Activated naive CD8-positive, alpha-beta T cell treated with anti-CD3 and anti-CD28 coated beads, Interleukin-2, amount 50 U/mL, for 24 hours (primary cell): ENCODE measurements at regions not wholly inside any gene's neighbourhood (a gene's known extent, or its start where the extent isn't known, plus 50 kb on each side); places are given as distances from the start of the nearest gene placed in this dataset.
"Not testable (repeated sequence)": the region's sequence is repeated elsewhere in the genome, so short reads cannot be mapped to it uniquely, and the experiment has no call there.

Experiments
- ATAC-seq: fragments of 150-1000 bp; cut with Tn5 transposase; one replicate; pipeline ENCODE4 v1.10.0; 2021
- DNase-seq: peaks from one replicate; pipeline ENCODE4 v3.0.0; 2021
- H3K27ac Mint-ChIP-seq: one replicate; pipeline ENCODE4 v1.8.0; 2021; ENCODE audit warnings: mild to moderate bottlenecking, mixed read lengths
- H3K27me3 Mint-ChIP-seq: one replicate; pipeline ENCODE4 v1.8.0; 2021; ENCODE audit warnings: mixed read lengths
- H3K36me3 Mint-ChIP-seq: one replicate; pipeline ENCODE4 v1.8.0; 2021; ENCODE audit warnings: low read depth, mixed read lengths
- H3K4me1 Mint-ChIP-seq: one replicate; pipeline ENCODE4 v1.8.0; 2021; ENCODE audit warnings: mixed read lengths
- H3K4me3 Mint-ChIP-seq: one replicate; pipeline ENCODE4 v1.8.0; 2021; ENCODE audit warnings: mild to moderate bottlenecking, moderate library complexity, mixed read lengths
- H3K9me3 Mint-ChIP-seq: one replicate; pipeline ENCODE4 v1.8.0; 2021; ENCODE audit warnings: mixed read lengths

DNA sequence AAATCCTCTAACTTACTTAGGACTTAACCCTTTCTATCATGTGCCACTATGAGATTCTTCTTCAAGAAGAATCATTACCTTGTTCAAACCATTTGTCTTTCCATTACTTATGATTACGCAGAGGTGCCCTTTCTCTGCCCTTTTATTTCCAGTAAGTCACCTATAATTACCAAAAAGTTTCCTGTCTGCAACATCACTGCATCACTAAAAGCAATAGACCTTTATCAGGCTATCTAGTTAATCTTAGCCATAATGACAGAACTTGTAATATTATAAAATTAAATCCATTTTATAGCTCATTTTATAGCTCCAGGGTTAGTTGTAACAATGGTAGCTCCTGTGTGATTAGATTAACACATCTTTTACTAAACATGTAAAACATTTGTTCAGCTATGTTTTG lies 673.6 kb upstream of the PITX2 start:
- no peaks in the 10 kb centered on the region for H3K27me3 Mint-ChIP-seq
- no peaks in the 10 kb centered on the region for H3K9me3 Mint-ChIP-seq
- no peaks in the 10 kb centered on the region for H3K36me3 Mint-ChIP-seq
- DNase-seq (no peak), ATAC-seq (no peak)
- no peak overlapping the region for H3K27ac Mint-ChIP-seq
- no peaks in the 10 kb centered on the region for H3K4me1 Mint-ChIP-seq
- no peak overlapping the region for H3K4me3 Mint-ChIP-seq

DNA sequence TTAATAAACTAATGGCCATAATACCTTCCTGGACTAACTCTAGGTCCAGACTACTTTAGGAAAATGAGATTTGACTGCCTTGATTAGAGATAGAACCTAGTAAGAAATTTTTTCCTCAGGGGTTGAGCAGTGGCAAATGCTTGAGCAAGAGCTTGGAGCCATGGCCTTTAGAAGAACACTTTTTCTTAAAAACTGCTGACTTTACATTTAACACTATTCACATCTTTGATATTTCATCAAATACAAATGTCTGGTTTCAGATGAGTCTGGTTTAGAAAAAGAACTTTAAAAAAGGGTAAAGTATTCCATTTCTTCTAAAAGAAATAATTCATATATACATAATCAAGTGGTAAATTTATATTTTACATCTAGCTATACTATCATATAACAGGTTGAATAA lies 680.9 kb upstream of the PITX2 start:
- no peak for ATAC-seq
- Mint-ChIP-seq H3K9me3 (peaks cover 14% of the 10 kb centered on the region), H3K27ac (no peak overlapping the region), H3K4me1 (no peaks in the 10 kb centered on the region), H3K36me3 (no peaks in the 10 kb centered on the region), H3K27me3 (no peaks in the 10 kb centered on the region), H3K4me3 (no peak overlapping the region)
- DNase-seq = no peak

DNA sequence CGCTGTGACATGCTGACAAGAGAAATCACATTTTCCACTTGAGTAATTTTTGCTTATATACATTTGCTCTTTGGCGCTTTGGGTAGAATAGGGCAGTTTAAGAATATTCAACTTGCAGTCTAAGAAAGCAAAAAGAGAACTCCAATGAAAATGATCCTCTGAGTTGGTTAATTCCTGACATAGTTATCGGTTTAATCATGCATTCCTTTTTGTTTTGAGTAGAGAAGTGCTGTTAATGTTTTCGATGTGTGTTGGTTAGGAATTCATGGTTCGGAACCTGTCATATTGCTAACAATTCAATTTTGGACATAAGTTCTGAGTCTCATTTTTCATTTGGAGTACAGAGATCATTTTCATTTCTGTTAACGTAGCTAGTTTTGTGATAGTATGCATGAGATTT lies 700.6 kb upstream of the PITX2 start:
- Mint-ChIP-seq H3K27ac (no peak overlapping the region), H3K36me3 (no peaks in the 10 kb centered on the region), H3K4me3 (no peak overlapping the region), H3K9me3 (no peaks in the 10 kb centered on the region), H3K4me1 (no peaks in the 10 kb centered on the region), H3K27me3 (no peaks in the 10 kb centered on the region)
- ATAC-seq (no peak), DNase-seq (no peak)

DNA sequence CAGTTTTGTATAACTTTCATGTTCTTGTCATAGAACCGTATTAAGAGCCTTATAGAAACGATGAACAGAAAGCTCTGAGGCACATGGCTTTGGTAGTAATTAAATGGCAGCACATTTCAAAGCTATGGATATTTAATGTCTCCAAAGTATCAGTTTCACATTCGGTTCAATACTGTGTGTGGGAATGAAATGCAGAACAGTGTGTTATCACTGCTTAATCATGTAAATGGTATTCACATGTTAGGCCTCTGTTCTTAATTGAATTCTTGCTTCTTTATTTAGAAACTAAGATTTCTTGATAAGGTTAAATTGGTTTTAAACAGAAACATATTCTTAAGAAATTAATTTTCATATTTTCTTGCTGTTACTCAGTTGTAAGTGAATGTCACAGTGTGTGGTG lies 701.0 kb upstream of the PITX2 start:
- Mint-ChIP-seq H3K27me3 (no peaks in the 10 kb centered on the region), H3K36me3 (no peaks in the 10 kb centered on the region), H3K27ac (no peak overlapping the region), H3K9me3 (no peaks in the 10 kb centered on the region), H3K4me3 (no peak overlapping the region), H3K4me1 (no peaks in the 10 kb centered on the region)
- ATAC-seq (no peak), DNase-seq (no peak)

DNA sequence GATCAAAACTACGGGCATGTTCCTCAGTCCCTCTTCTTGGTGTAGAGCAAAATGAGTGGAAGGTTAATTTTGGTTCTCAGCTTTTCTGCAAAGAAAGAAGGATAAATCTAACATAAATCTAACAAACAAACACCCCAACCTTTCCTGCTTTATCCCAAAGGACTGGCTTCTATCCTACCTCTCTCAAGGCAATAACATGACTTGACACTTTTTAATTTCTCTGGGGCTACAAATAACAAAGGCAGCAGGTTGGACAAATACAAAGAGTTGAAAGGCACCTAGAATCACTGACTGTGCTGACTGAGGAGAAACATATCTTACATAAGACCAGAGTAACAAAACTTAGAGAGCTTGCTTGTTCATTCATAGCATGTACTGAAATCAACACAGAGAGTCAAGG lies 703.6 kb upstream of the PITX2 start:
- no peaks in the 10 kb centered on the region for H3K36me3 Mint-ChIP-seq
- H3K4me3 Mint-ChIP-seq = no peak overlapping the region
- H3K27me3 Mint-ChIP-seq = no peaks in the 10 kb centered on the region

DNA sequence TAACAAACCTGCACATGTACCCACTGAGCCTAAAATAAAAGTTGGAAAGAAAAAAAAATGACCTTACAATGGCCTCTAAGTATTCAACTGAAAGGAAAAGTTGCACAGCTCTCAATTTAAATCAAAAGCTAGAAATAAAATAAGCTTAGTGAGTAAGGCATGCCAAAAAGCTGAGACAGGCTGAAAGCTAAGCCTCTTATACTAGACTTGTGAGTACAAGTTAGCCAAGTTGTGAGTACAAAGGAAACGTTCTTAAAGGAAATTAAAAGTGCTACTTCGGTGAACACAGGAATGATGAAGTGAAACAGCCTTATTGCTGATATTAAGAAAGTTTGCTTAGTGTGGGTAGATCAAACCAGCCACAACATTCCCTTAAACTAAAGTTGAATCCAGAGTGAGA lies 707.9 kb upstream of the PITX2 start:
- ATAC-seq (no peak), DNase-seq (no peak)
- Mint-ChIP-seq H3K4me3 (no peak overlapping the region), H3K36me3 (no peaks in the 10 kb centered on the region), H3K4me1 (no peaks in the 10 kb centered on the region), H3K27me3 (no peaks in the 10 kb centered on the region), H3K9me3 (peaks cover 8% of the 10 kb centered on the region), H3K27ac (no peak overlapping the region)

More for the DNA sequence above, 703.6 kb upstream of the PITX2 start:
- Mint-ChIP-seq H3K4me1 (no peaks in the 10 kb centered on the region), H3K9me3 (no peaks in the 10 kb centered on the region), H3K27ac (no peak overlapping the region)
- ATAC-seq (no peak), DNase-seq (no peak)

DNA sequence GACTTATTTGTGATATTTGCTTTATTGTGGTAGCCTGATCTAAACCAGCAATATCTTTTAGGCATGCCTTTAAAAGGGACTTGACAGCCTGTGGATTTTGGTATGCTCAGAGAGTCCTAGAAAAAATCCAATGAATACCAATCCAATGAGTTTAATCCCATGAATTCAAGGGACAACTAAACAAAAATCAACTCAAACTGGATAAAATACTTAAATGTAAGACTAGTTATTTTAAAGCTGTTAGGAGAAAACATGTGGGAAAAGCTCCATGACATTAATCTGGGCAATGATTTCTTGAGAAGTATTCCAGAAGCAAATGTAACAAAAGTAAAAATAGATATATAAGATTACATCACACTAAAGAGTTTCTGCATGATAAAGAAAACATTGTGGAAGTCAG lies 711.5 kb upstream of the PITX2 start:
- Mint-ChIP-seq H3K27ac (no peak overlapping the region), H3K9me3 (peaks cover 8% of the 10 kb centered on the region), H3K4me3 (no peak overlapping the region), H3K27me3 (no peaks in the 10 kb centered on the region), H3K36me3 (no peaks in the 10 kb centered on the region), H3K4me1 (no peaks in the 10 kb centered on the region)
- no peak for ATAC-seq
- DNase-seq = no peak

DNA sequence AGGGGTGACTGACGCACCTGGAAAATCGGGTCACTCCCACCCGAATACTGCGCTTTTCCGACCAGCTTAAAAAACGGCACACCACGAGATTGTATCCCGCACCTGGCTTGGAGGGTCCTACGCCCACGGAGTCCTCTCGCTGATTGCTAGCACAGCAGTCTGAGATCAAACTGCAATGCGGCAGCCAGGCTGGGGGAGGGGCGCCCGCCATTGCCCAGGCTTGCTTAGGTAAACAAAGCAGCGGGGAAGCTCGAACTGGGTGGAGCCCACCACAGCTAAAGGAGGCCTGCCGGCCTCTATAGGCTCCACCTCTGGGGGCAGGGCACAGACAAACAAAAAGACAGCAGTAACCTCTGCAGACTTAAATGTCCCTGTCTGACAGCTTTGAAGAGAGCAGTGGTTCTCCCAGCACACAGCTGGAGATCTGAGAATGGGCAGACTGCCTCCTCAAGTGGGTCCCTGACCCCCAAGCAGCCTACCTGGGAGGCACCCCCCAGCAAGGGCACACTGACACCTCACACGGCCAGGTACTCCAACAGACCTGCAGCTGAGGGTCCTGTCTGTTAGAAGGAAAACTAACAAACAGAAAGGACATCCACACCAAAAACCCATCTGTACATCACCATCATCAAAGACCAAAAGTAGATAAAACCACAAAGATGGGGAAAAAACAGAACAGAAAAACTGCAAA lies 714.5 kb upstream of the PITX2 start:
- not testable (repeated sequence) for H3K4me1 Mint-ChIP-seq, H3K36me3 Mint-ChIP-seq, H3K27ac Mint-ChIP-seq, ATAC-seq, H3K4me3 Mint-ChIP-seq, H3K27me3 Mint-ChIP-seq, H3K9me3 Mint-ChIP-seq, DNase-seq

DNA sequence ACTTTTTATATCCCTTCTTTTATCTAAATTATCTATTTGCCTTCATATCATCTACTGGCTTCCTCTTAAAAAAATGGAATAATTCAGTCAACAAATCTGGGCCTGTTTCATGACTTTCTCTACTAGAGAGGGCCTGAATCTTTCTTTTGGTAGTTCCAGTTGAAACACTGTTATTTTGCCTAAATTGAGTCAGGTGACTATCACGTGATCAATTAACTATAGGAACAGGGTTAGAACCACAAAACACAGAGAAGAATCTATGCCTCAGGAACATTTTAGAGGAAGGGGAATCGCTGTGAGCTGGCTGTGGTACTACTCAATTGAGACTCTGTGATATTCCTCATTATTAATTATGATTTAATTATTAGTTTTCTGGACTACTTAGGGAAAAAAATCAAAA lies 736.7 kb upstream of the PITX2 start:
- Mint-ChIP-seq H3K36me3 (no peaks in the 10 kb centered on the region), H3K4me1 (no peaks in the 10 kb centered on the region), H3K9me3 (peaks cover 13% of the 10 kb centered on the region), H3K27ac (no peak overlapping the region), H3K27me3 (no peaks in the 10 kb centered on the region), H3K4me3 (no peak overlapping the region)
- ATAC-seq (no peak), DNase-seq (no peak)

DNA sequence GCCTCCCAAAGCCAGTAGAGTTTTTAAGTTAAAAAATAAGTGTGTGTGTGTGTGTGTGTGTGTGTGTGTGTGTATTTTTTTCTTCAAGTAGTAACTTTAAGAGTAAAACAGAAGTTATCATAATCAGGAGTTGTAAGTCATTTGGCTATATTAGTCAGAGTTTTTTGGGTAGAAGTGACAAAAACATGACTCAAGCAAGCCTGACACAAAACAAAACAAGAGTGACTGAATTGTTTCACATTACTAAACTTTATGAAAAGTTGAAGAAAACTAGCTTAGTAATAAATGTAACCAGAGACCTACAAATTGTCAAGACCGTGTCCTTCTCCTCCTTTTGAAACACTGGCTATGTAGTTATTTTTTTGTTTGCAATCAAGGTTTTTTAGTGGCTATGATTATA lies 738.0 kb upstream of the PITX2 start:
- H3K27me3 Mint-ChIP-seq = no peaks in the 10 kb centered on the region
- no peaks in the 10 kb centered on the region for H3K36me3 Mint-ChIP-seq
- peaks cover 8% of the 10 kb centered on the region for H3K9me3 Mint-ChIP-seq
- no peaks in the 10 kb centered on the region for H3K4me1 Mint-ChIP-seq
- no peak overlapping the region for H3K27ac Mint-ChIP-seq
- H3K4me3 Mint-ChIP-seq = no peak overlapping the region
- ATAC-seq (no peak), DNase-seq (no peak)

DNA sequence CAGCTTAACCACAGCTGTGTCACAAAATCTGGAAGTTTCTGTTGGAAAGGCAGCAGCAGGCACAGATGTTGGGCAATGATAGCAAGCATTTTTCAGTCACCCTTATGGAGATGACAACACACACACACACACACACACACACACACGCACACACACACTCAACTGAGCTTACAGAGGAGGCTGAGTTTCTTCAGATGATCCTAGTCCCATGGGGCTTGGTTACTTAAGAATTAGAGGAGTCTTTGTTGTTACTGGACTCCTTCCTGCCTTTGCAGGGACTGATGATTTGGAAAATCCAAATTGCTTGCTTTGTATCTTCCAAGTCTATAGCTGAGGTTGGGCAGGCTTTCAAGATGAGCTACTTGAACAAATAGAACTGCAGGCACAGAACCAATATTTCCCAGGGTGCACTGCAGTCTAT lies 740.1 kb upstream of the PITX2 start:
- peaks cover 16% of the 10 kb centered on the region for H3K9me3 Mint-ChIP-seq
- no peak for ATAC-seq
- no peaks in the 10 kb centered on the region for H3K27me3 Mint-ChIP-seq
- H3K36me3 Mint-ChIP-seq = no peaks in the 10 kb centered on the region
- no peak for DNase-seq
- no peaks in the 10 kb centered on the region for H3K4me1 Mint-ChIP-seq
- H3K27ac Mint-ChIP-seq = no peak overlapping the region
- H3K4me3 Mint-ChIP-seq = no peak overlapping the region

DNA sequence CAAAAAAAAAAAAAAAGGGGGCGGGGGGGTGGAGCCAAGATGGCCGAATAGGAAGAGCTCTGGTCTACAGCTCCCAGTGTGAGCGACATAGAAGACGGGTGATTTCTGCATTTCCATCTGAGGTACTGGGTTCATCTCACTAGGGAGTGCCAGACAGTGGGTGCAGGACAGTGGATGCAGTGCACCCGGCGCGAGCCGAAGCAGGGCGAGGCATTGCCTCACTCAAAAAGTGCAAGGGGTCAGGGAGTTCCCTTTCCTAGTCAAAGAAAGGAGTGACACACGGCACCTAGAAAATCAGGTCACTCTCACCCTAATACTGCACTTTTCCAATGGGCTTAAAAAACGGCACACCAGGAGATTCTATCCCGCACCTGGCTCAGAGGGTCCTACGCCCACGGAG lies 755.0 kb upstream of the PITX2 start:
- H3K27me3 Mint-ChIP-seq, H3K36me3 Mint-ChIP-seq, H3K4me3 Mint-ChIP-seq, H3K27ac Mint-ChIP-seq, H3K4me1 Mint-ChIP-seq, DNase-seq, ATAC-seq: not testable (repeated sequence)
- peaks cover 19% of the 10 kb centered on the region for H3K9me3 Mint-ChIP-seq

DNA sequence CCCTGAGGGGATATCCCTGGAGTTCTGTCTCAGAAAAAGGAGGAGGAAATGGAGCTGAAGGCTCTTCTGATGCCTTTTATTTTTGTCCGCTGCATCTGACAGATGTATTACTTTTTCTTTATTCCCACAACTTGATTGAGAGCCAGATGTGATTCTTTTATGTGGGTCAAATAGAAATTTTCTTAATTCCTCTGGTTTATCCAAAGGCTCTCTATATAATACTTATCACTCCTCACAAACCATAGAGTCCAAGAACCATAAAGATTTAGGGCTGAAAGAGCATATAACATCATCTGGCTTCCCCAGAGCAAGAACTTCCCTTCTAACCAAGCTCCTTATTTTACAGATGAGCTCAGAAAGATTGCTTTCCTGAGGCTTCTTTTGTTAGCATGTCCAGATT lies 756.7 kb upstream of the FAM241A start:
- Mint-ChIP-seq H3K27me3 (no peaks in the 10 kb centered on the region), H3K27ac (no peak overlapping the region), H3K36me3 (no peaks in the 10 kb centered on the region), H3K4me3 (no peak overlapping the region), H3K4me1 (no peaks in the 10 kb centered on the region), H3K9me3 (peaks cover 33% of the 10 kb centered on the region)
- DNase-seq = no peak
- ATAC-seq = no peak

DNA sequence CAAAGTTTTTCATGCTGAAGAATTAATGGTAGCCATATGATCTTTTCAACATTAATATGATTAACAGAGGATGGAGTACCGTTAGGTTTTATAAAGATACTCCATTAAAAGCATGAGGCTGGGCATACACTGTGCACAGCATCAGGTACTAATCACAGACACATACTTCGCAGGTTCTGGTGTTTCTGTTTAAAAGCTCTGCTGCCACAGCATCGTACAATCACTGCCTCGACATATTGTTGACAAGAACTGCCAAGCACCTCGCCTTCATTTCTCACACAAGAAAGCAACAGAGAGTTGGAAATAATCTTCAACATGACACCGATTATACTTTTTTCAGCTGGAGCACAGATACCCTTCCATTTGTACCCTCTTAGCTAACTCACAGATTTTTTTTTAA lies 753.4 kb upstream of the FAM241A start:
- ATAC-seq = no peak
- Mint-ChIP-seq H3K4me1 (no peaks in the 10 kb centered on the region), H3K36me3 (no peaks in the 10 kb centered on the region), H3K9me3 (peaks cover 26% of the 10 kb centered on the region), H3K27me3 (no peaks in the 10 kb centered on the region), H3K4me3 (no peak overlapping the region), H3K27ac (no peak overlapping the region)
- no peak for DNase-seq

DNA sequence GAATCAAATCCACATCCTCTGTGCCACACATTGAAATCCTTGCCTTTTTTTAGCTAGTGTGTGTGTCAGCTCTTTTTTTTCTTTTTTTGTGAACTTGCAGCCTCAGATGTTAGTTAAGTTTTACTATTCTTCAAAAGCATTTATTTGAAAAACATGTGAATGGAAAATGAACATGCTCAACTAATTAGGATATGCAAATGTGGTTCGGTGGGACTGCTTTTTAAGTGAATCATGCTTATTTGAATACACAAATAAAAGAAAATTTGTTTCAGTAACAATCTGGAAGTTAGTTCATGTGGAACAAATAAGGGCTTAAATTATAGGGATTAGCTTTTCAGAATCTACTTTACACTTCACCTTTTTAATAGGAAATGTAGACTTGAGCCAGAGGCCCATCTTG lies 751.5 kb upstream of the FAM241A start:
- ATAC-seq = no peak
- no peaks in the 10 kb centered on the region for H3K4me1 Mint-ChIP-seq
- H3K27me3 Mint-ChIP-seq = no peaks in the 10 kb centered on the region
- no peak for DNase-seq
- H3K36me3 Mint-ChIP-seq = no peaks in the 10 kb centered on the region
- H3K9me3 Mint-ChIP-seq = peaks cover 26% of the 10 kb centered on the region
- no peak overlapping the region for H3K4me3 Mint-ChIP-seq
- H3K27ac Mint-ChIP-seq = no peak overlapping the region

DNA sequence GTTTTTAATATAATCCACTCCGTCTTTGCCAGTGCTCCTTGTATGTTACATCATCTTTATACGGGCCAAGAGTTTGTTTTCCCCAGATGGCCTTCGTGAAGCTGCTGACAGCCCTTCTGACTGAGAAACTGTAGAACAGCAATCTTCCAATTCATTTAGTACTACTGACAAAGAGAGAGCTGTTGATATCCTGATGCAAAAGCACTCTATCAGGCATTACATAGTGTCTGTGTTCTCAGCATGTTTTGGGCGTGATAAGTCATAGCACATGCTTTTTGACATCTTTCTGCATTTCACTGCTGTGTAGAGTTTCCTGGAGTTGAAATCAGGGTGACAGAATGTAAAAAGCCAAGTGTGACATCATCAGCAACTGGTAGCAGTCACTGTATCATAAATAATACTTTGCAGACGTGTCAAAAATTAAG lies 746.3 kb upstream of the FAM241A start:
- no peaks in the 10 kb centered on the region for H3K36me3 Mint-ChIP-seq
- no peaks in the 10 kb centered on the region for H3K4me1 Mint-ChIP-seq
- H3K27ac Mint-ChIP-seq = no peak overlapping the region
- DNase-seq (no peak), ATAC-seq (no peak)
- peaks cover 3% of the 10 kb centered on the region for H3K9me3 Mint-ChIP-seq
- H3K4me3 Mint-ChIP-seq = no peak overlapping the region
- no peaks in the 10 kb centered on the region for H3K27me3 Mint-ChIP-seq
